ENCODE measurements at regions not wholly inside any gene's neighbourhood (a gene's known extent, or its start where the extent isn't known, plus 50 kb on each side); places are given as distances from the start of the nearest gene placed in this dataset.

DNA sequence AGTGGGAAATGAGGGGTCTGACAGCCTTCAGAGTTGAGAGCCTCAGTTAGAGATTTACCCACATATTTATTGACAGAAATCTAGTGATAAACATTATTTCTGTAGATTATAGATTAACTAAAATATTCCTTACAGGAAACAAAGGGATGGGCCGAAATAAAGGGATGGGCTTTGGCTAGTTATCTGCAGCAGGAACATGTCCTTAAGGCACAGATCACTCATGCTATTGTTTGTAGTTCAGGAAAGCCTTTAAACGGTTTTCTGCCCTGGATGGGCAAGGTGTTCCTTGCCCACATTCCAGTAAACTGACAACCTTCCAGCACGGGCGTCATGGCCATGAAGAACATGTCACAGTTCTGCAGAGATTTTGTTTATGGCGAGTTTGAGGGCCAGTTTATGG, 154.8 kb upstream of the TOM1L1 start:
- no peak for DNase-seq

DNA sequence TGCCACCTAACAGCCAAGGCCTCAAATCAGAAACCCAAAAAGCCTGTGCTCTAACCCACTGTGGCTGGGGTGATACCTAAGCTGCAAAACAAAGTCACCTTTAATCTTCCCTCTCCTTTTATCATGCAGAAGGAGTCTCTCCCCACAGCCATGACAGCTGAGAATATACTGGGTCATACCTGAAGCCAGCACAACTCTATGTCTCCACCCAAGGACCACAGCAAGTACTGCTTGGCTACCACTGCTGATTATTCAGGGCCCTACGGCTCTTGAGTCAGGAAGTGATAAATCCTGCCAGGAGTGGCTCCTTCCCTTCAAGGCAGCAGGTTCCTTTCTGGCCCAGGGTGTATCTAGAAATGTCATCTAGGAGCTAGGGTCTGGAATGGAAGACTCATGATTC, 151.5 kb upstream of the TOM1L1 start:
- peak; percentile 52 for DNase-seq

DNA sequence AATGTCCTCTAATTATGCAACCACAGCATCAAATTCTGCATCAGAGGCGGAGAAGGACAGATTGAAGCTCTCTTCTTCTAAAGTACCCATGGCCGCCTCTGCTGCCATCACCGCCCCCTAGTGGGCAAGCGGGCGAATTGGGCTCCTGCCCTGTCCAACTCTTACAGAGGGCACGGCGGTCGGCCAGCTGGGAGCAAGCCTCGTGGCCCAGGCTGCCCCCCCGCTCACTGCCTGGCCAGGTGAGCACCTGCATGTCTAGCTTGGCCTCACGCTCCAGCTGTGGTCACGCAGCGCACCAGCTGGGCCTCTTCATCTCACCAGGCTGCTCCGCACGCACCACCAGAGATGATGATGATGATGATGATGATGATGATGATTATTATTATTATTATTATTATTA, 146.1 kb upstream of the TOM1L1 start:
- peak; percentile 44 for DNase-seq

DNA sequence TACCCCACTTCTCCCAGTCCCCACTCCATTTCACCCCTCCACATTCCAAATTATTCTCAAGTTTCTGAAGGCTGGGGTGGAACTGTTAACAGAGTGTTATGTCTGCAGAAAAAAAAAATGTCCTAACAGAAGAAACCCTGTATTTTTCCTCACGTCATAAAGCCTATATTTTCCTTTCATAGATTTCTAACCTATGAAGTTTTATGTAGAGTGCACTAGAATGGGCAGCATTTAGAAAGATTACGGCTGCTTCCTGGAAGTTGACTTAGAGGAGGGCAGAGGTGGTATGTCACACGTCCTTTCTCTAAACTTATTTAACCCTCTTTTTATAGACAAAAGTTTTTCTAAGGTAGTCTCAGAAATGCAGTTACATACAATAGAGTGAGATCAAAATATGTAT, 139.8 kb upstream of the TOM1L1 start:
- no peak for DNase-seq

DNA sequence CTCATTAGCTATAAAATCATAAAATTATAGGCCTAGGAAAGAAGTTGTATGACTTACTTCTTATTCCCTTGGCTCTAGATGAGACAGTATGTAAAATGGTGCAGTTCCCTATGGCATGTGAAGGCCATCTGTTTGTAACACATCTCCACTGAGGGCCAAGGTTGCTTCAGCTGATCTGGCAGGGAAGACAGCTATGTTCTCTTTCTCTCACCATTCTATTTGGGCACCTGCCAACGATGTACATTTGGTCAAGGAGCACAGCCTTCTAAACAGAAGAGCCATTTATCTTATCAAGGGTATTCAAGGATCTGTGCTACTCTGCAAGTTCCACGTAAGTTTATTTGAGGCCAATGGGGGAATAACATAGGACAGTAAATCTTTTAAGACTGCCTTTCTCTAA, 129.8 kb upstream of the TOM1L1 start:
- no peak for DNase-seq

DNA sequence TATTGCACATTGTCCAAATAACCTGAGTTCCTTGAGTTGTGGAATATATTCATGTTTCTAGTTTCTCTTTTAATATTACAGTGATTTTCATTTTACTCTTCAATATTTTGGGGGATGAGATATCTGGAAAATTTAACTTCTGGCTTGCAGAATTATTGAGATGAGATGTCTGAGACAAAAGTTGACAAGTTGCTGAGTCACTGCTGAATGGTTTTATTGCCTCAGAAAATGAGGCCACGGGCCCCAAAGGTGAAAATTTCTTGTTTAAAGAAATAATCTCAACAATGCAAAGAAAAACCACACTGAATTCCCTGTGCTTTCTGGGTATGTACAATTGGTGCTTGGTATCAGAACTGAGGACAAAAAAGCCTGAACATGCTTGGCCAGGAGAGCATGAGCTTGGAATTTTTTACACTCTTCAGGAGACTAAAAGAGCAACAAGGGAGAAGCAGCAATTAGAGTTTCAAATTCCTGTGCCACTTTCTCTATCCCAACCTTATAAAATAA, 129.2 kb upstream of the TOM1L1 start:
- peak; percentile 9 for DNase-seq

DNA sequence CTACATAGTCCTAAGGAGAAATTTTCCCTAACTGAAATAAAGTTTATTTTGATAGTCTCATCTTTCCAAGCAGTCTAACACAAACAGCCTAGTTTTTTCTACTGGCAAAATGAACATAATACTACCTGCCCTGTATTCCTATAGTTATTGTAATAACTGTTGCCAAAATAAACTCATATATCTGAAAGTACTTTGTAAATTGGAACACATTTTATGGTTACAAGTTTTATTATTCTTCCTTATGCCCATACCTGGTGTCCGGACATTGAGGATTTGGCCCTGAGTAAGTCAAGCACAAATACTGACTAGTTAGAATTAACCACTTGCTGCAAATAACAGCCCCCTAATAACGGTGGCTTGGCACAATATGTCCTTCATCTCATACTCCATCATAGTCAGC, 120.4 kb upstream of the TOM1L1 start:
- DNase-seq = no peak

DNA sequence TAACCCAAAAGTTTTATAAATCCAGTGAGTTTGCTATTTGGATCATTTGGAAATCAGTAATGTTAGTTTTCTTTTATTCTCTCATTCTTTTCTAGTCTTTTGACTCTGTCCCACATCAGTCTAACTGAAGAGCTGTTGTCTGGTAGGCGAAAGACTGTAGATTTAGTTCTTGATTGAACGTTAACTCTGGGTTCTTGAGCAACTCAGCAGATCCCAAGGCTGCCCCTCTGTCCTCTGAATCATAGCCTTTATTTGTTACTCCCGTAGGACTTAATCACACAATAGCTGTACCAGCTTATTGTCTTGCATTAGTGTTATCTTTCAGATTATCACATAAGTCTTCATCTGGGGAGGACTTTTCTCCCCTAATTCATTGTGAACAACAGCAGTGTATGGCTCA, 119.3 kb upstream of the TOM1L1 start:
- DNase-seq = no peak

DNA sequence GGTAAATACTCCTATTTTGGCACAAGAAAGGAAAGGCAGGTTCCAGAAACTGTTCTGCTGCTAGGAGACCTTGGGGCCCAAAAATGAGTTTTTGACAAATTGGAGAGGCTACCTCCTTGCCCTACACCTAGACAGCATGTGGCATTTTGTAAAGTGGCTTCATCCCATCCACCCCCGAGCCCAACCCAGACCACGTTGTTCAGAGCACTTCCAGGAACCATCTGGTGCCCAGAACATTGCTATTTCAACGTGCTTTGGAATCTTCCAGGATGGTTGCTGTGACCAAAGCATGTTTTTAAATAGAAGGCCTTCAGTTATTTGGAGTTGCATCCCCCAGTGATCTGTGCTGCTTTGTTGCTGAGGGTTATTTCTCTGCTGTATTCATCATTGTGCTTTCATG, 116.3 kb upstream of the TOM1L1 start:
- DNase-seq = no peak

DNA sequence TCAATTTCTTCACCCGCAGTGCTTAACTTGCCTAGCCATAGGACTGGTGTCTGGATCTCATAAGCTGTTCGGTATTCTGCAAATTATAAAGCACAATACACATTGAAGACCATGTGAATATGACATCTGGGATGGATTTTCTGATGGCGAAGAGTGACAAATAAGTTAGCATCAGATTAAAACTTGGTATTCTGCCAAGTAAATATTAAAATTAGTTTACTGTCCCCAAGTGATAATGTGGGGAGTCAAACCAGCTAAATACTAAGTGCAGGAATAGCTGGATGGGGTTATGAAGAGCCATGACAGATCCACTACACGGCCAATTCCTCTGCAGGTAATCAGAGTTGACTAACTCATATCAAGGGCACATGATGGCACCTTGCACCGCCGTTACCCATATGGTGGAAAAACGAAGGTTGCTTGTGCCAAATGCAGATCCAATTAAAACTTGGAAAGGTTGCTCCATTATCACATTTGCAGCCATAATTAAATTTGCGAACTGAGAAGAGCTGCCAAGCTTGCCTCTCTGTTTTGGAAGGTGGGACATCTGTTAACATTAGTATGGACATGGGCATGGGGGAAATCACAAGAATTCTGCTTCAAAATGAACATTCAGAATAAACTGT, 114.9 kb upstream of the TOM1L1 start:
- DNase-seq = no peak

DNA sequence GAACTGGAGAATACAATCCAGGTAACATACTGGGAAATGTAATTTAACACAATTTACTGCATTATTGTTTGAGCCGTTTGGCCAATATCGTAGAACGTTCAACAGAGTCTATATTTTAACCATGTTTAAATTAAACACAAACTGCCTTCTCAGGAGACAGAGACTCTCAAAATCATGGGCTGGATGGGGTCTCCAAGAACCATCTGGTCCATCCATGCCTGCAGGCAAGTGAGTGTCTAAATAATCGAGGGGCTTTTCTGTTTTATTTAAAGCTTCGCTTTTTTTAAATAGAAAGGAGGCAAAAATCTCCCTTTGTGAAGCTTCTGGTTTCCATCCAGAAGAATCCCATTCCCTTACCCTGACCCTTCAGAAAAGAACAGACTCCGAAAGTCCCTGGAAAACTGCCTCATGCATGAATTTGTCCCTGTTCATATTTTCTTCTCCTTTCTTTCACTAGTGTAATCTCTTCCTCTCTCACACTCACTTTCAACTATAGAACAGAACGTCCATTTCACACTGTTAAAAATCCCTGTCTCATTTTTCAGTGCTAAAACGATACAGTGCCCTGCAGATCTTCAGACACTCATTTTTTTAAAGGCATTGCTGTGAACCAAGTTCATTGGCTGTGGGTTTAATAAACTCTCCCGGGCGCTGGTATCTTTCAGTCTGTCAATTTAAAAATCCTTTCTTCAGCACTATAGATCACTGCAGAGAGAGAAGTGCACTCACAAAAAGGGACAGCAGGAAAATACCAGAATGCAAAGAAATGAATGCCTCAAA, 111.4 kb upstream of the TOM1L1 start:
- no peak for DNase-seq

DNA sequence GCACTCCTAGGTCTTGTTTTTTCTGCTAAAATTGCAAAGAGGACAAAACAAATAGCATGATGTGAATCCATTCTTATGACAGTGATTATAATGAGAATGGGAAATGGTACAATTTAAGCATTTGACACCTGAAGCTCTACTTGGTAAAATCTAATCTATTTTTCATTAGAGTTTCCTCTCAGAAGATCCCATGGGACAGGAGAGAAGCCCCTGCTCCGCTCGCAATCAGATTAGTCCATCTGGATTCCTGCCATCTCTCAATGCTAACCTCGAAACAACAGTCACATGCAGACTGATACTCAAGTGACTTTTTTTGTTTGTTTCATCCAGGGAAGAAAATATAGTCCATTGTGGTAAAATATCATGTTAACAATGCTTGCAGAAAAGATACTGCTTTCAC, 107.4 kb upstream of the TOM1L1 start:
- DNase-seq = no peak

DNA sequence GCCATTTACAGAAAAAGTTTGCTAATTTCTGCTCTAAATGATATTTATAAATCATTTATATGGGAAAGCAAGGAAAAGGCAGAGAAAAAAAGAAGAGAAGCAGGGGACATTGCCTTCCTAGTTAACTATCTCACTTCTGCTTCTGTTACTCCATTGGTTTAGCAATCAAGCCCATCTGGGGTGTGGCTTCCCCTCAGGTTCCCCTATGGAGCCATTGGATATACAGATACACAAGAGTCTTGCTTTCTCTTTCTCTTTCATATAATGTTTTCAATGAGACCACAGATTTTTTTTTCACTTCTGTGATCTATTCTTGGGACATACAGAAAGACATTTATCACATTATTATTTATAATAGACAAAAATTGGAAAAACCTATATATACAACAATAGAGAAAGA, 105.6 kb upstream of the TOM1L1 start:
- no peak for DNase-seq

DNA sequence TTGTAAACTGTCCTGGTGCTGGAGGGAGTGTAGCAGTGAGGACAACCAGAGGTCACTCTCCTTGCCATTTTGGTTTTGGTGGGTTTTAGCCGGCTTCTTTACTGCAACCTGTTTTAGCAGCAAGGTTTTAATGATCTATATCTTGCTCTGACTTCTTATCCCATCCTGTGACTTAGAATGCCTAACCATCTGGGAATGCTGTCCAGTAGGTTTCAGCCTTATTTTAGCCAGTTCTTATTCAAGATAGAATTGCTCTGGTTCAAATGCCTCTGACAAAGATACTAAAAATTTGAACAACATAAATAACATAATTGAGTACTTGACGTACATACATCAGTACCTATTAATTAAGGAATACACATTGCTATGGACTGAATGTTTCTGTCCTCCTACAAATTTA, 93.3 kb upstream of the TOM1L1 start:
- DNase-seq = no peak

DNA sequence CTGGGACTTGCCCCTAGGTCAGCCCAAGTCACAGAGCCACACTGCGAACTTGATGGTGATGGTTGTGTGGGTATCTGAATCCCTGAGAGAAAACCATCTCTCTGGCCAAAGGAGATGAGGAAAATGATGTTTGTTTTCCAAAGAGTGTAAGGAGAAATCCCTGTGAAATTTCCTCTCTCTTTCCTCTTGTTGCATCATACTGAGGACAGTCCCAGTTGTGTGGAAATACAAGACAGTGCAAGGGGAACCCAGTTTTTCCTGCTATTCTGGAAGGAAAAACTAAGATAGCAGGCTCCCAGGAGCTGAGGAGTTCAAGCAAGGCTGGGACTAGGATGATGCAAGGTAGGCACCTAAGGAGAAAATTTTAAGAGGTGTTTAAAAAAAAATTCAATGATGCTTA, 86.8 kb upstream of the TOM1L1 start:
- no peak for DNase-seq

DNA sequence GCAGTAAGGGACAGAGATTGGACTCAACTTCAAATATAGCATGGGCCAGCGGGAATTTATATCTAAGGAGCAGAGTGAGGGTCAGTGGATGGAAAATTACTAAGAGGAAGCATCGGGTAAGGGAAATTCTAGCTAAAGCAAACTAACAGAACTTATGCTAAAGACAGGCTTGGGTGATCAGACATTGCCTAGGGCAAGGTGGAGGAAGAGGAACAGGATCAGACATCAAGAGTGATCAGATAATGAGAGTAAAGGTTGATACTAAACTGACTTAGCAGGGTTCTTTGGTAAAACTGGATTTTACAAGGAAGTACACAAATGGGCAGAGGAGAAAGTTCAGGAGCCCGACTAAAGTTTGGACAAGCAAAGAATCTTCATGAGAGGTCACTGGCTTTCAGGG, 86.3 kb upstream of the TOM1L1 start:
- DNase-seq = no peak

DNA sequence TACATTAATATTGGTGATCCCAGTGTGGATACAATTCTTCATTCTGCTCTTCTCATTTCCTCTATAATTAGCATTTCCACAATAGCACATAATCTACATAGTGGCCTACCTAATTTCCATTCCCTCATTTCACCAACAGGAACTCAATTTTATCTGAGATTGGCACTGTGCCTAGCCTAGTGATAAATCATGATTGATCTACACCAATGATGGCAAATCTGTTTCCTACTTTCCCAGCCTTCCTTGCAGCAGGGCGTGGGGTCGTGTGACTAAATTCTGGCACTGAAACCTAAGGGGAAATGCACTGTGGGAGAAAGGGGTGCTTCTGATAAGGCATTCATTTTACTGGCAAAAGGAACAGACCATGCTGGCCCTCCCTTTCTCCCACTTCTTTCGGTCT, 66.6 kb upstream of the TOM1L1 start:
- no peak for DNase-seq

DNA sequence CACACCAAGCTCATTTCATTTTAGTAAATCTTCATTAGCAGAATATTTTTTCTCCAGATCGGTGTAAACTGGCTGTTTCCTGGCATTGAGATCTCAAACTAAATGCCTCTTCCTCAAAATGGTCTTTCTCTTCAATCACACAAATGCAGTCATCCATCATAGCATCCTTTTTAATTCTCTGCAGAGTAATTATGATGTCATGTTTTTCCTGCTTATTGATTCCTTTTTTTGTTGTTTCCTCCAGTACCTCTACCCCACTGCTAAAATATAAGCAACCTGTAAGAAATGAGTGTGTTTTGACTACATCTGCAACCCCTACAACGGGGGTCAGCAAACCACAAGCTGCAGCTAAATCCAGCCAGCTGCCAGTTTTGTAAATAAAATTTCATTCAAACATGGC, 65.6 kb upstream of the TOM1L1 start:
- DNase-seq = no peak

DNA sequence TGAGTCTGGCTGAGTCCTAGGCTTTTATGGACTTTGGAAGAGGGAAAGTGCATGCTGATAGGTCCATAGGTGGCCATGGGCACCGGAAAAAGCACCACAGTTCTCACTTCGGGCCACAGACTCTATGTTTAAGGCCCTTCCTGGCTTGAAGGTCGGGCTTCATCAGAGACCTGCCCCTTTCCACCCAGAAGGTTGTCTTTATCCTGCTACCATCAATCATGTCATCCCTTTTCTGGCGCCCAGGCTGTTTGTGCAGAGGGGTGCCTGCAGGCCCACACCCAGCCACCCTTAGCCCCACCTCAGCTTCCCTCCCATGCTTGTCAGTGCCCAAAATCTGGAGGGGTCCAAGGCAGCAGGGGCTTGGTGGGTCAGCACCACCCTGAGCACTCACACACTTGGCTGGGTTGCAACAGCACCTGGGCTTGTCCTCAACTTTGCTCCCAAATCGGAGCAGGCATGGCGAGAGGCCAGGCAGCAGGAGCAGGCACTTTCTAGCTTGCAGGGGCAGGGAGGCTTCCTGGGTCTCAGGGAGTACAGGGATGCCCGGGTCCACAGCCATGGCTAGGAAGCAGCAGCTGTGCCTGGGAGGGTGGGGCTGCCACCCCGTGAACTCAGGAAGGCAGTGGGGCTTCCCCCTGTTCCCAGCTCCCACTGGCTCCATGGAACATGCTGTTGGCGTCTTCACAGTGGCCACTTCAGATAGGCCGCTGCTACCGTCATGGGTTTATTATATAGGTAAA, 63.8 kb upstream of the TOM1L1 start:
- no peak for DNase-seq

DNA sequence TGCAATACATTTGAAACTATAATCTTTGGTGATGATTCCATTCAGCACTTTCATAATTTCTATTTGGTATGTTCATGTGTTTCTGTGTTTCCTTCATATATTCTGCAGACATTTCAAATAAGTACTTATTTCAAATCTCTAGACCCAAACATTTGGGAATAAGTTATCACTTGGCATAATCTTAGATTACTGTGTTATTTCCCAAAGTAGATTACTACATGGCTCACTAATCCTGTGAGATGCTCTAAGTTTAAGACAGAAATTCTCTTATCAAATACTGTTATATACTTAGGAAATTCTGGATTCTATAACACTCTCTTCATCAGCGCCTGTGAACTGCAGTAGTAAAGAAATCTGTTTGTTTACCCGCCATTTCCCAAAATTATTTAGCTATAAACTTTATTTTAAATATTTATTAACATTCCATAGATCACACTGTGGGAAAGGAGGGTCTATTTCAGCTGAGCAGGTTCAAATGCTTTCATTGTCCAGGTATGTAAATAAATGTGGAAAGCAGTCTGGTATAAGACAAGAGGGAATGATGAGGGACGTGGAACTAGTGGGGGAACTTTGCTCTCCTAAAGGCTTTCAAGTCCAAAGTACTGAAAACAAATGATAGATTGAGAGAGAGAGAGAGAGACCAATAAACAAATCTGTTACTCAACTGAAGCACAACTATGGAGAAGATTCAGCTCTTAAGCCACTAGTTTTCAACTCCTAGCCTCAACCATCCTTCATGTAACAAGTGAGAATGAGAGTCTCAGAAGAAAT, 61.8 kb upstream of the TOM1L1 start:
- no peak for DNase-seq

DNA sequence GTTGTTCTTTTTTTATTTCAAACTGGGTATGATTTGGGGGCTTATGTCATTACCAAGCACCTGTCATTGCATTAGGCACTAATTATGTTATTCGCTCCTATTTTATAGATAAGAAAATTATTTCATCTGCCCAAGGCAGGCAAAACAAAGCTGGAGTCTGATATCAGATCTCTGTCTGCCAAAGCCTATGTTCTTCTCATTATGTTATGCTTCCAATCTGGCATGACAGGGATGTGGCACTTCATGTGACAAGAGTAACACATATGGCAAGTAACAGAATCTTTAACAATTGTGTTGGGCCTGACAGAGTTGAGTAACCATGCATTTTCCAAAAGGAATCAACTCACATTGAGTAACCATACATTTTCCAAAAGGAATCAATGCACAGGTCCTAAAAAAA, 61.2 kb upstream of the TOM1L1 start:
- DNase-seq = no peak

DNA sequence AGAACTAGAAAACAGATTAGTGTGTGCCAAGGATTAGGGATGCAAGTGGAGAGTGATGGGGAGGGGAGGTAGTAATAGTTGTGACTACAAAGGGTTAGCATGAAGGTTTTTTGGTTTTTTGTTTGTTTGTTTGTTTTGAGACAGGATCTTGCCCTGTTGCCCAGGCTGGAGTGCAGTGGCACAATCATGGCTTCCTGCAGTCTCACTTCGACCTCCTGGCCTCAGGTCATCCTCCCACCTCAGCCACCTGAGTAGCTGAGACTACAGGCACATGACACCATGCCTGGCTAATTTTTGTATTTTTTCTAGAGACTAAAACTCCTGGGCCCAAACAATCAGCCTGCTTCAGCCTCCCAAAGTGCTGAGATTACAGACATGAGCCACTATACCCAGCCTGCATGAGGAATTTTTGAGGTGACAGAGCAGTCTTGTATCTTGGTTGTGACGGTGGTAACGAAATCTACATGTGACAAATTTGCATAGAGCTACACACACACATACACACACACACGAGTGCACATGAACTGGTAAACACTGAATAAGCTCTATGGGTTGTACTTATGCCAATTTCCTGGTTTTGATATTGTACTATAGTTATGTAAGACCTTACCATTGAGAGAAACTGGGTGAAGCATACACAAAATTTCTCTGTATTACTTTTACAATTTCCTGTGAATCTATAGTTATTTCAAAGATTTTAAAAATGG, 59.6 kb upstream of the TOM1L1 start:
- no peak for DNase-seq

DNA sequence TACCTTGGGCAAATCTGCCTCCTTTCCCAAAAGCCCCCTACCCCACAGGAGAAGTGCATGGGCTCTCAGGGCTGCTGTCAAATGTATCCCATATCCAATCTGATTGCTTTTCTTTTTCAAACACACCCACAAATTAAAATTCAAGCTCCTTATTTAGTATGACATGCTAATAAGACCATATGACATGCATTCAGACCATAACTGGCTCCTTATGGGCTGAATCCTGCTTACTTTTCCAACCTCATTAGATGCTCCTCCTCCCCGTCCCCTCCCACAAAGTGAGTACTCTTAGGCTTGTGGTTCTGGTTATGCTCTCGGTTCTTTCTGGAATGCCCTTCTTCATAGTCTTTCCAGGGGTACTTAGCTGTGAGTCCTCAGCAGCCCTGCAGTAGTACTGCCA, 59.0 kb upstream of the TOM1L1 start:
- no peak for DNase-seq
